Suprapubic skin (tissue), 4 donors: ENCODE measurements at regions not wholly inside any gene's neighbourhood (a gene's known extent, or its start where the extent isn't known, plus 50 kb on each side); places are given as distances from the start of the nearest gene placed in this dataset.

Source experiments
- EP300 ChIP-seq: sonication (generic); formaldehyde crosslinking; IDR thresholded peaks from one replicate; pipeline ENCODE4 v1.6.1; 2017; ENCODE audit warnings: antibody characterized with exemption
- POLR2AphosphoS5 ChIP-seq, 3 donors: sonication (generic); formaldehyde crosslinking; IDR thresholded peaks; one replicate each; pipeline ENCODE4 v1.6.1; 2017; ENCODE audit warnings: antibody characterized with exemption in 3 of 3
- TF ChIP-seq, protein P1 (sequence below), 2 donors: fragments of 200-600 bp in 1 of 2; fragments of 450-650 bp in 1 of 2; sonication (generic) in 1 of 2; IDR thresholded peaks; one replicate each; pipeline ENCODE4 v1.5.1; 2016 to 2019; ENCODE audit warnings: antibody characterized with exemption in 2 of 2, mild to moderate bottlenecking in 1 of 2, moderate library complexity in 1 of 2

DNA sequence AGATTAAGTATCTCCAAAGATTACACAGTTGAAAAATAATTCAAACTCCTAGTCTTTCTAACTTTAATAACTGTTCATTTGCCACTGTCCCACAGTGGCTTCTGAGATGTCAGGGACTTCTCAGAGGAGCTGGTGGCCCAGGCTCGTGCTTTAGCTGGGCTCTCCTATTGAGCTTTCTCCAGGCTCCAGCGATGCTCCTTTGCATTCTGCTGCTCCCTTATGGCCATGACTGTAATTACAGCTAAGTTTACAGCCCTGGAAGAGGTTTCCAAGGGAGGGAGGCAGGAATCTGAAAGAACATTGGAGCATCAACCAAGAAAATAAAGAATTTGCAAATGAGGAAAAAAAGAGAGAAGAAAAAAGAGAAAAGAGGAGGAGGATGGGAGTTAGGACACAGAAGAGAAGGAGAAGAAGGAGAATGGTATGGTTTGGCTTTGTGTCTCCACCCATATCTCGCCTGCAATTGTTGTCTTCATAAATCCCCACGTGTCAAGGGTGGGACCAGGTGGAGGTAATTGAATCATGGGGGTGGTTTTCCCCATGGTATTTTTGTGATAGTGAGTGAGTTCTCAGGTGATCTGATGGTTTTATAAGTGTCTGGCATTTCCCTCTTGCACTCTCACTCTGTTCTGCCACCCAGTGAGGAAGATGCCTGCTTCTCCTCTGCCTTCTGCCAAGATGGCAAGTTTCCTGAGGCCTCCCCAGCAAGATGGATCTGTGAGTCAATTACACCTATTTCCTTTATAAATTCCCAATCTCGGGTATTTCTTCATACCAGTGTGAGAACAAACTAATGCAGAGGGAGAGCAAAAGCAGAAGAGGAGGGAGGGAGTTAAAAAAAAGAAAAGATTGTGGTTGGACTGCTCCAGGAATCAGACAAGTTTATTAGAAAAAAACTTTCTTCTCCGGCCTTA, 857.0 kb downstream of the KCNA4 start:
- TF ChIP-seq, protein P1, sequence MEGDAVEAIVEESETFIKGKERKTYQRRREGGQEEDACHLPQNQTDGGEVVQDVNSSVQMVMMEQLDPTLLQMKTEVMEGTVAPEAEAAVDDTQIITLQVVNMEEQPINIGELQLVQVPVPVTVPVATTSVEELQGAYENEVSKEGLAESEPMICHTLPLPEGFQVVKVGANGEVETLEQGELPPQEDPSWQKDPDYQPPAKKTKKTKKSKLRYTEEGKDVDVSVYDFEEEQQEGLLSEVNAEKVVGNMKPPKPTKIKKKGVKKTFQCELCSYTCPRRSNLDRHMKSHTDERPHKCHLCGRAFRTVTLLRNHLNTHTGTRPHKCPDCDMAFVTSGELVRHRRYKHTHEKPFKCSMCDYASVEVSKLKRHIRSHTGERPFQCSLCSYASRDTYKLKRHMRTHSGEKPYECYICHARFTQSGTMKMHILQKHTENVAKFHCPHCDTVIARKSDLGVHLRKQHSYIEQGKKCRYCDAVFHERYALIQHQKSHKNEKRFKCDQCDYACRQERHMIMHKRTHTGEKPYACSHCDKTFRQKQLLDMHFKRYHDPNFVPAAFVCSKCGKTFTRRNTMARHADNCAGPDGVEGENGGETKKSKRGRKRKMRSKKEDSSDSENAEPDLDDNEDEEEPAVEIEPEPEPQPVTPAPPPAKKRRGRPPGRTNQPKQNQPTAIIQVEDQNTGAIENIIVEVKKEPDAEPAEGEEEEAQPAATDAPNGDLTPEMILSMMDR (IDR thresholded peaks at IDR 0.05) = no peak
- no peak for TF ChIP-seq EP300
- no peak for TF ChIP-seq POLR2AphosphoS5 (IDR thresholded peaks at IDR 0.05)
